CD4-positive, alpha-beta T cell treated with Interleukin-10 for 1 hour (primary cell): ENCODE measurements at regions not wholly inside any gene's neighbourhood (a gene's known extent, or its start where the extent isn't known, plus 50 kb on each side); places are given as distances from the start of the nearest gene placed in this dataset.
"Not testable (repeated sequence)": the region's sequence is repeated elsewhere in the genome, so short reads cannot be mapped to it uniquely, and the experiment has no call there.

ENCODE experiments used
- DNase-seq: peaks from one replicate; pipeline ENCODE4 v3.0.0-alpha.2; 2020

GRCh38 chr7:66542049-66542448, 86.6 kb upstream of the KCTD7 start:
- no peak for DNase-seq

- DNase-seq: no peak
Observed at GRCh38 chr7:66542528-66543269, 86.0 kb upstream of the KCTD7 start.

GRCh38 chr7:66549466-66549865, 79.2 kb upstream of the KCTD7 start:
- no peak for DNase-seq

- no peak for DNase-seq
Observed at GRCh38 chr7:66553001-66553400, 75.7 kb upstream of the KCTD7 start.

GRCh38 chr7:66553675-66554074, 75.0 kb upstream of the KCTD7 start:
- DNase-seq: not testable (repeated sequence)

GRCh38 chr7:66554291-66554690, 74.4 kb upstream of the KCTD7 start:
- not testable (repeated sequence) for DNase-seq

GRCh38 chr7:66554842-66555430, 73.7 kb upstream of the KCTD7 start:
- DNase-seq: not testable (repeated sequence)

GRCh38 chr7:66556177-66556548, 72.5 kb upstream of the KCTD7 start:
- no peak for DNase-seq

- DNase-seq: no peak
Observed at GRCh38 chr7:66556549-66557213, 72.0 kb upstream of the KCTD7 start.

GRCh38 chr7:66557214-66558200, 71.2 kb upstream of the KCTD7 start:
- DNase-seq: peak; percentile 73

GRCh38 chr7:66558201-66558641, 70.5 kb upstream of the KCTD7 start:
- no peak for DNase-seq

- DNase-seq: no peak
Observed at GRCh38 chr7:66558660-66559465, 69.8 kb upstream of the KCTD7 start.

- DNase-seq: no peak
Observed at GRCh38 chr7:66564045-66564444, 64.6 kb upstream of the KCTD7 start.

- DNase-seq: not testable (repeated sequence)
Observed at GRCh38 chr7:66570179-66570578, 58.5 kb upstream of the KCTD7 start.

GRCh38 chr7:66571568-66571967, 57.1 kb upstream of the KCTD7 start:
- DNase-seq: no peak

- DNase-seq: not testable (repeated sequence)
Observed at GRCh38 chr7:66573782-66574495, 54.7 kb upstream of the KCTD7 start.

GRCh38 chr7:66574768-66575167, 53.9 kb upstream of the KCTD7 start:
- not testable (repeated sequence) for DNase-seq

GRCh38 chr7:66575398-66575797, 53.3 kb upstream of the KCTD7 start:
- no peak for DNase-seq

- DNase-seq: no peak
Observed at GRCh38 chr7:66576646-66577045, 52.0 kb upstream of the KCTD7 start.
